ENCODE measurements at regions not wholly inside any gene's neighbourhood (a gene's known extent, or its start where the extent isn't known, plus 50 kb on each side); places are given as distances from the start of the nearest gene placed in this dataset.

- TF ChIP-seq ATF6 (CRISPR knock-in tag; IDR thresholded peaks at IDR 0.05) (peak; percentile 69), YBX1 (IDR thresholded peaks at IDR 0.05) (no peak), MTA1 (IDR thresholded peaks at IDR 0.05; ENCODE audit: borderline replicate concordance) (no peak), JUND (IDR thresholded peaks at IDR 0.05; ENCODE audit: borderline replicate concordance, low read depth, low read length) (no peak), JUND (tag; IDR thresholded peaks at IDR 0.05; ENCODE audit: borderline replicate concordance, low read depth, low read length) (0 out of 3 replicates have a peak, but pooled peaks have one; percentile 37), MXI1 (IDR thresholded peaks at IDR 0.05; ENCODE audit: low read depth, low read length) (peak; percentile 98), U2AF1 (optimal IDR thresholded peaks at IDR 0.05; ENCODE audit: low read depth, low read length) (peak; percentile 0), ADNP (tag; IDR thresholded peaks at IDR 0.05) (no peak), ZFX (CRISPR knock-in tag; IDR thresholded peaks at IDR 0.05) (peak; percentile 98), NFE2 (IDR thresholded peaks at IDR 0.05; ENCODE audit: low read depth) (no peak), CBFA2T2 (conservative IDR thresholded peaks at IDR 0.05) (no peak), ZNF589 (CRISPR knock-in tag; IDR thresholded peaks at IDR 0.05; ENCODE audit: low read depth) (no peak), MAFK (IDR thresholded peaks at IDR 0.05; ENCODE audit: low read length) (no peak), GTF3C2 (IDR thresholded peaks at IDR 0.05; ENCODE audit: borderline replicate concordance, extremely low read depth, insufficient read length) (no peak), CCAR2 (IDR thresholded peaks at IDR 0.05; ENCODE audit: low read depth, low read length) (no peak), ZNF695 (CRISPR knock-in tag; IDR thresholded peaks at IDR 0.05) (no peak)
- TF ChIP-seq, protein P1, sequence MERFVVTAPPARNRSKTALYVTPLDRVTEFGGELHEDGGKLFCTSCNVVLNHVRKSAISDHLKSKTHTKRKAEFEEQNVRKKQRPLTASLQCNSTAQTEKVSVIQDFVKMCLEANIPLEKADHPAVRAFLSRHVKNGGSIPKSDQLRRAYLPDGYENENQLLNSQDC (CRISPR knock-in tag; IDR thresholded peaks at IDR 0.05): no peak
Measured at GRCh38 chr1:244969355-244970235, 105.3 kb upstream of the HNRNPU start (continued).

All from K562 (cell line).